Osteocyte (in vitro differentiated cells): ENCODE measurements at regions not wholly inside any gene's neighbourhood (a gene's known extent, or its start where the extent isn't known, plus 50 kb on each side); places are given as distances from the start of the nearest gene placed in this dataset.

Experiments used
- DNase-seq: peaks from one replicate; pipeline ENCODE4 v3.0.0; 2021; ENCODE audit warnings: mixed read lengths; ENCODE audit not compliant: unreplicated experiment; ENCODE audit errors: extremely low spot score
- H3K27ac Mint-ChIP-seq: one replicate; pipeline ENCODE4 v1.8.0; 2021; ENCODE audit warnings: mild to moderate bottlenecking, mixed read lengths; ENCODE audit not compliant: unreplicated experiment
- H3K27me3 Mint-ChIP-seq: one replicate; pipeline ENCODE4 v1.8.0; 2021; ENCODE audit warnings: mixed read lengths; ENCODE audit not compliant: unreplicated experiment
- H3K36me3 Mint-ChIP-seq: one replicate; pipeline ENCODE4 v1.8.0; 2021; ENCODE audit warnings: mixed read lengths; ENCODE audit not compliant: unreplicated experiment
- H3K4me1 Mint-ChIP-seq: one replicate; pipeline ENCODE4 v1.8.0; 2021; ENCODE audit warnings: mixed read lengths; ENCODE audit not compliant: unreplicated experiment
- H3K4me3 Mint-ChIP-seq: one replicate; pipeline ENCODE4 v1.8.0; 2021; ENCODE audit warnings: mild to moderate bottlenecking, moderate library complexity, mixed read lengths; ENCODE audit not compliant: unreplicated experiment
- H3K9me3 Mint-ChIP-seq: one replicate; pipeline ENCODE4 v1.8.0; 2021; ENCODE audit warnings: mixed read lengths; ENCODE audit not compliant: unreplicated experiment
- CTCF ChIP-seq: fragments of 200-600 bp; sonication (generic); IDR thresholded peaks from 2 replicates; pipeline ENCODE4 v1.5.0; 2021; ENCODE audit warnings: antibody characterized with exemption, mild to moderate bottlenecking, moderate library complexity

- no peaks in the 10 kb centered on the region for H3K27me3 Mint-ChIP-seq
- no peak for TF ChIP-seq CTCF
- H3K36me3 Mint-ChIP-seq: no peaks in the 10 kb centered on the region
- no peak for DNase-seq
- peak overlapping the region; percentile 41 for H3K27ac Mint-ChIP-seq
- no peaks in the 10 kb centered on the region for H3K9me3 Mint-ChIP-seq
- H3K4me3 Mint-ChIP-seq: no peak overlapping the region
- peaks cover 64% of the 10 kb centered on the region for H3K4me1 Mint-ChIP-seq
These were observed 212.0 kb upstream of the SPRY2 start for GRCh38 chr13:80552851-80553440.

GRCh38 chr13:80551650-80552497 is 210.9 kb upstream of the SPRY2 start:
- Mint-ChIP-seq H3K4me1 (peaks cover 69% of the 10 kb centered on the region), H3K36me3 (no peaks in the 10 kb centered on the region), H3K27ac (peak overlapping the region; percentile 47), H3K4me3 (no peak overlapping the region), H3K9me3 (no peaks in the 10 kb centered on the region), H3K27me3 (no peaks in the 10 kb centered on the region)
- no peak for TF ChIP-seq CTCF
- no peak for DNase-seq

DNA sequence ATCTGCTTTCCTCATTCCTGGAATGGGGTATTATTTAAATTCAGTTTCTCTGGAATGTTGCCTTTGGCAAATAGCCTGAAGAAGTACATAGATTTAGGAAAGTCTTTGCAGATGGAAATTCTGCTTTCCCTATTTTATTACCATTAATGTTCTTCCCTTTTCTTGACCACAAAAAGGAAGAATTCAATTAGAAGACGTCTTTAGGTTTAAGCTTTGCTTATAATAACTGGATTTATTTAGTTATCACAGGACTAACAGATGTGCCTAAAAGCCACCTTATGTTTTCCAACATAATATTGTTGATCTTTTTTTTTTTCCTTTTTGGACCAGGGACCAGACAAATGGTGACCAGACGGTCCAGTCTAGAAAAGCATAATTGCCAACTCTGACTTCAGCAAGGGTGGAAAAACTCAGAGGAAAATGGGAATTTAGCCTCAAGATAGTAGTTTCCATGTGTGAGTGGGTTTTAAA is 210.1 kb upstream of the SPRY2 start:
- H3K36me3 Mint-ChIP-seq: no peaks in the 10 kb centered on the region
- H3K27ac Mint-ChIP-seq: peak overlapping the region; percentile 74
- no peaks in the 10 kb centered on the region for H3K27me3 Mint-ChIP-seq
- peaks cover 65% of the 10 kb centered on the region for H3K4me1 Mint-ChIP-seq
- no peak overlapping the region for H3K4me3 Mint-ChIP-seq
- no peak for DNase-seq
- H3K9me3 Mint-ChIP-seq: no peaks in the 10 kb centered on the region
- TF ChIP-seq CTCF: no peak

- no peak for DNase-seq
- TF ChIP-seq CTCF: no peak
- Mint-ChIP-seq H3K36me3 (no peaks in the 10 kb centered on the region), H3K4me3 (no peak overlapping the region), H3K9me3 (no peaks in the 10 kb centered on the region), H3K27me3 (no peaks in the 10 kb centered on the region), H3K27ac (no peak overlapping the region), H3K4me1 (peaks cover 56% of the 10 kb centered on the region)
These were observed 208.0 kb upstream of the SPRY2 start for GRCh38 chr13:80548915-80549314.
